BLaER1 treated with 17β-estradiol and CSF1 and Interleukin-3, amounts not matched to agents 10 nM and 100 nM (cell line): ENCODE measurements at regions not wholly inside any gene's neighbourhood (a gene's known extent, or its start where the extent isn't known, plus 50 kb on each side); places are given as distances from the start of the nearest gene placed in this dataset.

ENCODE experiments used
- H3K27ac ChIP-seq, 11 experiments: shearing (Covaris generic); formaldehyde crosslinking; 2 replicates each; pipeline ENCODE4 v1.8.1; 2022
- H3K27me3 ChIP-seq, 11 experiments: shearing (Covaris generic); formaldehyde crosslinking; 2 replicates each; pipeline ENCODE4 v1.8.1; 2022
- H3K36me3 ChIP-seq, 11 experiments: shearing (Covaris generic); formaldehyde crosslinking; 2 replicates each; pipeline ENCODE4 v1.8.1; 2022
- H3K4me1 ChIP-seq, 10 experiments: shearing (Covaris generic); formaldehyde crosslinking; 2 replicates each; pipeline ENCODE4 v1.8.1; 2022
- H3K4me2 ChIP-seq, 11 experiments: shearing (Covaris generic); formaldehyde crosslinking; 2 replicates each; pipeline ENCODE4 v1.8.1; 2022
- H3K4me3 ChIP-seq, 10 experiments: shearing (Covaris generic); formaldehyde crosslinking; 2 replicates each; pipeline ENCODE4 v1.8.1; 2022
- H3K9ac ChIP-seq, 11 experiments: shearing (Covaris generic); formaldehyde crosslinking; 2 replicates each; pipeline ENCODE4 v1.8.1; 2022
- H3K9me3 ChIP-seq, 11 experiments: shearing (Covaris generic); formaldehyde crosslinking; replicated peaks in 1 of 11; 2 replicates each; pipeline ENCODE4 v1.8.1; 2022
- H4K20me1 ChIP-seq, 11 experiments: shearing (Covaris generic); formaldehyde crosslinking; 2 replicates each; pipeline ENCODE4 v1.8.1; 2022
- Cebpa-rat ChIP-seq, 11 experiments: shearing (Covaris generic); IDR thresholded peaks; 2 replicates each; pipeline ENCODE4 v1.8.1; 2022

- Histone ChIP-seq H4K20me1 (peaks cover 0 to 3% (median 0%) of the 10 kb centered on the region in 11 experiments; a peak in 2 of 22 replicates), H3K4me2 (no peak overlapping the region), H3K36me3 (peaks cover 0 to 38% (median 4%) of the 10 kb centered on the region in 11 experiments; a peak in 9 of 22 replicates), H3K4me3 (no peak overlapping the region), H3K4me1 (peaks cover 0 to 15% (median 4%) of the 10 kb centered on the region in 10 experiments; a peak in 10 of 20 replicates), H3K9ac (no peak overlapping the region), H3K9me3 (no peaks in the 10 kb centered on the region), H3K27ac (no peak overlapping the region), H3K27me3 (no peaks in the 10 kb centered on the region)
- TF ChIP-seq Cebpa-rat (IDR thresholded peaks at IDR 0.05) = no peak
Measured at GRCh38 chr6:154895841-154896240, 99.3 kb upstream of the TIAM2 start.

- Histone ChIP-seq H3K9ac (no peak overlapping the region), H3K4me3 (no peak overlapping the region), H3K27me3 (no peaks in the 10 kb centered on the region), H3K36me3 (peaks cover 0 to 68% (median 7%) of the 10 kb centered on the region in 11 experiments; a peak in 12 of 22 replicates), H4K20me1 (no peaks in the 10 kb centered on the region; a peak in 2 of 22 replicates), H3K9me3 (no peaks in the 10 kb centered on the region), H3K4me1 (peaks cover 0 to 15% (median 4%) of the 10 kb centered on the region in 10 experiments; a peak in 10 of 20 replicates), H3K4me2 (no peak overlapping the region), H3K27ac (no peak overlapping the region)
- no peak for TF ChIP-seq Cebpa-rat (IDR thresholded peaks at IDR 0.05)
Measured at GRCh38 chr6:154898821-154899220, 96.3 kb upstream of the TIAM2 start.

GRCh38 chr6:154899824-154900463 is 95.2 kb upstream of the TIAM2 start:
- Histone ChIP-seq H3K4me2 (no peak overlapping the region), H3K27me3 (no peaks in the 10 kb centered on the region), H3K27ac (no peak overlapping the region), H4K20me1 (no peaks in the 10 kb centered on the region; a peak in 2 of 22 replicates), H3K9me3 (no peaks in the 10 kb centered on the region), H3K9ac (no peak overlapping the region), H3K4me1 (peaks cover 0 to 6% (median 2%) of the 10 kb centered on the region in 10 experiments; a peak in 10 of 20 replicates), H3K4me3 (no peak overlapping the region), H3K36me3 (peaks cover 0 to 74% (median 7%) of the 10 kb centered on the region in 11 experiments; a peak in 12 of 22 replicates)
- no peak for TF ChIP-seq Cebpa-rat (IDR thresholded peaks at IDR 0.05)

GRCh38 chr6:154901876-154902552 is 93.1 kb upstream of the TIAM2 start:
- Histone ChIP-seq H3K4me2 (no peak overlapping the region), H4K20me1 (no peaks in the 10 kb centered on the region), H3K36me3 (peaks cover 0 to 73% (median 2%) of the 10 kb centered on the region in 11 experiments; a peak in 9 of 22 replicates), H3K9me3 (no peaks in the 10 kb centered on the region), H3K27me3 (no peaks in the 10 kb centered on the region), H3K27ac (no peak overlapping the region), H3K4me1 (no peaks in the 10 kb centered on the region), H3K9ac (no peak overlapping the region), H3K4me3 (no peak overlapping the region)
- TF ChIP-seq Cebpa-rat (IDR thresholded peaks at IDR 0.05) = no peak

GRCh38 chr6:154907291-154907690 is 87.8 kb upstream of the TIAM2 start:
- no peak overlapping the region for H3K27ac ChIP-seq
- H3K27me3 ChIP-seq = no peaks in the 10 kb centered on the region
- H3K4me3 ChIP-seq = no peak overlapping the region
- H3K36me3 ChIP-seq = peaks cover 0 to 65% (median 11%) of the 10 kb centered on the region in 11 experiments; a peak in 16 of 22 replicates
- H3K9ac ChIP-seq = no peak overlapping the region
- H4K20me1 ChIP-seq = no peaks in the 10 kb centered on the region
- no peak for TF ChIP-seq Cebpa-rat (IDR thresholded peaks at IDR 0.05)
- H3K9me3 ChIP-seq = no peaks in the 10 kb centered on the region
- H3K4me2 ChIP-seq = no peak overlapping the region
- no peaks in the 10 kb centered on the region for H3K4me1 ChIP-seq

GRCh38 chr6:154908723-154909122 is 86.4 kb upstream of the TIAM2 start:
- no peak overlapping the region for H3K9ac ChIP-seq
- no peaks in the 10 kb centered on the region for H3K4me1 ChIP-seq
- TF ChIP-seq Cebpa-rat (IDR thresholded peaks at IDR 0.05) = no peak
- H3K4me2 ChIP-seq = no peak overlapping the region
- H3K36me3 ChIP-seq = peaks cover 0 to 51% (median 7%) of the 10 kb centered on the region in 11 experiments; a peak in 14 of 22 replicates
- no peaks in the 10 kb centered on the region for H3K9me3 ChIP-seq
- no peaks in the 10 kb centered on the region for H3K27me3 ChIP-seq
- no peak overlapping the region for H3K27ac ChIP-seq
- no peak overlapping the region for H3K4me3 ChIP-seq
- H4K20me1 ChIP-seq = no peaks in the 10 kb centered on the region

- no peak overlapping the region for H3K4me3 ChIP-seq
Measured at GRCh38 chr6:154909311-154909710, 85.8 kb upstream of the TIAM2 start.

GRCh38 chr6:154909821-154910220 is 85.3 kb upstream of the TIAM2 start:
- Histone ChIP-seq H3K4me3 (no peak overlapping the region), H3K9me3 (no peaks in the 10 kb centered on the region), H3K9ac (no peak overlapping the region), H3K4me2 (no peak overlapping the region), H3K27ac (no peak overlapping the region), H3K36me3 (peaks cover 0 to 45% (median 7%) of the 10 kb centered on the region in 11 experiments; a peak in 14 of 22 replicates), H3K4me1 (no peaks in the 10 kb centered on the region), H4K20me1 (no peaks in the 10 kb centered on the region), H3K27me3 (no peaks in the 10 kb centered on the region)
- no peak for TF ChIP-seq Cebpa-rat (IDR thresholded peaks at IDR 0.05)

More at GRCh38 chr6:154909311-154909710, 85.8 kb upstream of the TIAM2 start:
- Histone ChIP-seq H3K27me3 (no peaks in the 10 kb centered on the region), H3K4me2 (no peak overlapping the region), H4K20me1 (no peaks in the 10 kb centered on the region), H3K27ac (no peak overlapping the region), H3K4me1 (no peaks in the 10 kb centered on the region), H3K9me3 (no peaks in the 10 kb centered on the region), H3K9ac (no peak overlapping the region), H3K36me3 (peaks cover 0 to 48% (median 7%) of the 10 kb centered on the region in 11 experiments; a peak in 14 of 22 replicates)
- no peak for TF ChIP-seq Cebpa-rat (IDR thresholded peaks at IDR 0.05)

GRCh38 chr6:154914288-154914687 is 80.8 kb upstream of the TIAM2 start:
- H3K9me3 ChIP-seq = no peaks in the 10 kb centered on the region
- peaks cover 0 to 21% (median 4%) of the 10 kb centered on the region in 11 experiments; a peak in 5 of 22 replicates for H3K36me3 ChIP-seq
- no peak overlapping the region for H3K9ac ChIP-seq
- H3K4me2 ChIP-seq = no peak overlapping the region
- H3K27ac ChIP-seq = no peak overlapping the region
- no peaks in the 10 kb centered on the region for H4K20me1 ChIP-seq
- H3K4me1 ChIP-seq = peaks cover 0 to 6% (median 0%) of the 10 kb centered on the region in 10 experiments; a peak in 1 of 20 replicates
- no peaks in the 10 kb centered on the region for H3K27me3 ChIP-seq
- no peak for TF ChIP-seq Cebpa-rat (IDR thresholded peaks at IDR 0.05)
- no peak overlapping the region for H3K4me3 ChIP-seq
